Uterus (tissue), 2 donors: ENCODE measurements at regions not wholly inside any gene's neighbourhood (a gene's known extent, or its start where the extent isn't known, plus 50 kb on each side); places are given as distances from the start of the nearest gene placed in this dataset.

Experiments used
- POLR2A ChIP-seq, 2 donors: fragments of 450-650 bp; IDR thresholded peaks; one replicate each; pipeline ENCODE4 v1.6.1; 2016; ENCODE audit warnings: antibody characterized with exemption in 2 of 2, mild to moderate bottlenecking in 1 of 2, moderate library complexity in 1 of 2
- TF ChIP-seq, protein P1 (sequence below), 4 experiments: fragments of 200-600 bp in 2 of 4; fragments of 450-650 bp in 2 of 4; sonication (generic) in 2 of 4; IDR thresholded peaks; one replicate each; pipeline ENCODE4 v1.5.1; 2016 to 2019; ENCODE audit warnings: antibody characterized with exemption in 4 of 4, mild to moderate bottlenecking in 2 of 4, moderate library complexity in 1 of 4

DNA sequence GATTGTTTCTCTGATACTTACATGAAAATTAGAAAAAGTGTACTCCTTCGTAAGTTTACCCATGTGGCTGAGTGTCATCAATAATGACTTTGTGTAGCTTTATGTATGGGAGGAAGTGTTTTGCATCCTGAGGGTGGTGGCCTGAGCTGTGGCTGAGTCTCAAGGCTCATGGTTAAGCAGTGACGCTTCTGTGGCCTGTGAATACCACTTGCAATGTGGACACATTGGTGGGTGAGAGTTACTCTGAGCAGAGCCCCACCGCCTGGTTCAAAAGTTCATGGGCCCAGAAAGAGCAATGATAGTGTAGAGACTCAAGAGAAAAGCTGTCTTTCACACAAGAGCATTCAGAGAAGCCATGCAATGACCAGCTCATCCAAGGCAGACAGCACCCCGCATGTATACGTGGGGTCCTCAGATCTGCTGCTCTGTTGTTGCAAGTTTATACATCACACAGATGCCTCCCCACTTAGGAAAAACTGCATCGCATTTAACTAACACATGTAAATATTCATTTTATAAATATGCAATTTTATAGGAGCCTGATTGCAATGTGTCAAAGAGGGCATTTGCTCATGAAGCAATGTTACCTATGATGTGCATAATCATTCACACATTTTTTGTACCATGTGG, 55.1 kb upstream of the FRMD6 start:
- TF ChIP-seq, protein P1, sequence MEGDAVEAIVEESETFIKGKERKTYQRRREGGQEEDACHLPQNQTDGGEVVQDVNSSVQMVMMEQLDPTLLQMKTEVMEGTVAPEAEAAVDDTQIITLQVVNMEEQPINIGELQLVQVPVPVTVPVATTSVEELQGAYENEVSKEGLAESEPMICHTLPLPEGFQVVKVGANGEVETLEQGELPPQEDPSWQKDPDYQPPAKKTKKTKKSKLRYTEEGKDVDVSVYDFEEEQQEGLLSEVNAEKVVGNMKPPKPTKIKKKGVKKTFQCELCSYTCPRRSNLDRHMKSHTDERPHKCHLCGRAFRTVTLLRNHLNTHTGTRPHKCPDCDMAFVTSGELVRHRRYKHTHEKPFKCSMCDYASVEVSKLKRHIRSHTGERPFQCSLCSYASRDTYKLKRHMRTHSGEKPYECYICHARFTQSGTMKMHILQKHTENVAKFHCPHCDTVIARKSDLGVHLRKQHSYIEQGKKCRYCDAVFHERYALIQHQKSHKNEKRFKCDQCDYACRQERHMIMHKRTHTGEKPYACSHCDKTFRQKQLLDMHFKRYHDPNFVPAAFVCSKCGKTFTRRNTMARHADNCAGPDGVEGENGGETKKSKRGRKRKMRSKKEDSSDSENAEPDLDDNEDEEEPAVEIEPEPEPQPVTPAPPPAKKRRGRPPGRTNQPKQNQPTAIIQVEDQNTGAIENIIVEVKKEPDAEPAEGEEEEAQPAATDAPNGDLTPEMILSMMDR (IDR thresholded peaks at IDR 0.05): no peak
- TF ChIP-seq POLR2A (IDR thresholded peaks at IDR 0.05): no peak
